ENCODE measurements at regions not wholly inside any gene's neighbourhood (a gene's known extent, or its start where the extent isn't known, plus 50 kb on each side); places are given as distances from the start of the nearest gene placed in this dataset.

DNA sequence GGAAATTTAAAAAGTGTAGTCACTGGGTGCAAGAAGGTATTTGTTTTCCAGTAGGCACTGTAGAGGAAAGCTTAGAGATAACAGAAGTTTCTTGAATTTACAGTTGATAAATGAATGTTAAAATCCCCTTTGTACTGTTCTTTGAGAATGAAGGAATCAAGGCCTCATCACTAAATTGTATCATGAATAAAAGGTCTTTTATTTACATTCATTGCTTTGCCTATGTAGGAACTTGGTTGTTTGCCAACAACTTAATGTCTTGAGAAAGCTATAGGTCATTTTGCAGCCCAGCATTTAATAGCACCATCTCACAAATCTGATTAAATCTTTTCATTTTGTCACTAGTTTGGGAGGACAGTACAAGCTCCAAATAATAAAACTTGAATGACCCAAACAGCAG lies 213.9 kb upstream of the ITGA4 start:
- DNase-seq (ENCODE audit: low read depth): no peak

DNA sequence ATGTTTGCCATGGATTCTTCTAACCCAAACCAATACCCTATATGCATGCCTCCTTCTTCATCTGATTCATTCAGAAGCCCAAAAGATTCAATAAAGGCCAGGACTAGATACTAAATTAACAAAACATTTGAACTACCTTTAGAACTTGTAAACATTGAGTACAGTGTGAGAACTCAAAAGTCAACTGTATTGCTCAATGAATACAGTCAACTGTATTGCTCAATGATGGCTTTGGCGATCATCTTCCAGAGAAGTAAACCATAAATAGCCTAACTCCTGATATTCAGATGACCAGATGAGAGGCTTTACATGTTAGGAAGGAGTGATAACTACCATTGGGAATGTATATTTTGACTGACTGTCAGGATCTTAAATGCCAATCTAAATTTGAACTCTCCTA lies 206.5 kb upstream of the ITGA4 start:
- DNase-seq (ENCODE audit: low read depth): no peak

GRCh38 chr2:181252262-181253148 lies 204.7 kb upstream of the ITGA4 start:
- no peak for DNase-seq (ENCODE audit: low read depth)

DNA sequence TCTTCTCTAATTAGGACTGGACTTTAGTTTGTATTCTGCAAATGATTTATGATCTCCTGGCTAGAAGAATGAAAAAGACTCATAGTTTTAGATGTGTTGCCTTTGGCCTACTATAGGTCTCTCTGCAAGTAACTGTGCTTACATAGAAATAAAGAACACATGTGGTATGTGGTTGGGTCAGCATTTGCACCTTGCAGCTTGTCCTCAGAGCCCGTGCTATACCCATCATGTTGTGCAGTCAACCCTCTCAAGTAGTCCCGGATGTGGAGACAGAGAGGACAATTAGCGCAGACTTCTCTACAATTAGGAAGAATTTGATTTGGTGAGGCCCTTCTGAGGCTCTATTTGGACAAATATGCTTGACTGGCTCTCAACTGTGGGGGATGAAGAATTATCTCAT lies 203.7 kb upstream of the ITGA4 start:
- DNase-seq (ENCODE audit: low read depth): no peak

GRCh38 chr2:181255651-181256050 lies 201.5 kb upstream of the ITGA4 start:
- no peak for DNase-seq (ENCODE audit: low read depth)

GRCh38 chr2:181258720-181259119 lies 198.5 kb upstream of the ITGA4 start:
- peak; percentile 96 for DNase-seq (ENCODE audit: low read depth)

GRCh38 chr2:181262782-181263181 lies 194.4 kb upstream of the ITGA4 start:
- DNase-seq (ENCODE audit: low read depth): no peak

- DNase-seq (ENCODE audit: low read depth): no peak
Measured at GRCh38 chr2:181264001-181264400, 193.2 kb upstream of the ITGA4 start.

GRCh38 chr2:181264441-181264840 lies 192.7 kb upstream of the ITGA4 start:
- DNase-seq (ENCODE audit: low read depth): no peak

GRCh38 chr2:181266614-181267013 lies 190.6 kb upstream of the ITGA4 start:
- DNase-seq (ENCODE audit: low read depth): no peak

DNA sequence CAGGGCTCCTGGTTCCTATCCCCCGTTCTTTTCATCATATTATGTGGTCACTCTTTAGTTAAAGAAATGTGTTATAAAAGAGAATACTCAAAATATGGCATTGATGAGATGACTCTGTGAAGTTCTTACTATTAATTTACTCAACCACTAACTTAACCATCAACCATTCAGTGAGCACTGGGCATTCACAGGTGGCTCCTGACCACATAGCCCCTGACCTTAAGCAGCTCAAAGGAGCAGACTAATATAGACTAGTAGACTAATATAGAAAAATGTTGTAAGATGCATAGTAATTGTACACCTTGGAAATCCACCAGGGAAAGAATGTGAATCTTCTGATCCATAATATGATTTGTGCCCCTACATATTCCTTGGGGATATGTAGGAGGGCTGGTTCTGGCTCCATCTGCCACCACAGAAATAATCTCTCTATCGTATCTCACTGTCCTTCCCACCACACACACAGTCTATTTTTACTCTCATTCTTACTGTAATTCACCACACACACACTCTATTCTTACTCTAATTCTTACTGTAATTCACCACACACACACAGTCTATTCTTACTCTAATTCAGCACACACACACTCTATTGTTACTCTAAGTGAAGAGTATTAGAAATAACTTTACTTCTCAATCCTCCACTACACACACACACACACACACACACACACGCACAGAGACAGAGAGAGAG lies 188.9 kb upstream of the ITGA4 start:
- no peak for DNase-seq (ENCODE audit: low read depth)

GRCh38 chr2:181273986-181274385 lies 183.2 kb upstream of the ITGA4 start:
- peak; percentile 70 for DNase-seq (ENCODE audit: low read depth)

- DNase-seq (ENCODE audit: low read depth): no peak
Measured at GRCh38 chr2:181275643-181276070, 181.5 kb upstream of the ITGA4 start.

GRCh38 chr2:181281206-181281832 lies 175.9 kb upstream of the ITGA4 start:
- no peak for DNase-seq (ENCODE audit: low read depth)

GRCh38 chr2:181285116-181285515 lies 172.1 kb upstream of the ITGA4 start:
- DNase-seq (ENCODE audit: low read depth): no peak

GRCh38 chr2:181289698-181290097 lies 167.5 kb upstream of the ITGA4 start:
- DNase-seq (ENCODE audit: low read depth): no peak

GRCh38 chr2:181290182-181290581 lies 167.0 kb upstream of the ITGA4 start:
- DNase-seq (ENCODE audit: low read depth): no peak

DNA sequence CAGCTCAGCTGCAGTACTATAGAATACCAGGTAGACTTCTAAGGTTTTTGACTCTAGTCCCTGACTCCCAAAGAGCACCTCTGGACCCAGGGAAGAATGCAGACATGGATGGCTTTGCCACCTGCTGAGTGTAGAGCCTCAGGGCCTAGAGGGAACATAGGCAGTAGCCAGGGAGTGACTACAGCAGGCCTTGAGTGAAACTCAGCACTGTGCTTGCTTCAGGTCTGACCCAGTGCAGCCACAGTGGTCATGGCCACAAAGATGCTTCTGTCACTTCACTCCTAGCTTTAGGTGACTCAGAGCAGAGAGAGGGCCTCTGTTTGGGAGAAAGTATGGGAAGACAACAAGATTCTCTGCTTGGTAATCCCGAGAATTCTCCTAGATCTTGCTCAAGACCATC lies 162.2 kb upstream of the ITGA4 start:
- no peak for DNase-seq (ENCODE audit: low read depth)

GRCh38 chr2:181300600-181301291 lies 156.4 kb upstream of the ITGA4 start:
- DNase-seq (ENCODE audit: low read depth): no peak

DNA sequence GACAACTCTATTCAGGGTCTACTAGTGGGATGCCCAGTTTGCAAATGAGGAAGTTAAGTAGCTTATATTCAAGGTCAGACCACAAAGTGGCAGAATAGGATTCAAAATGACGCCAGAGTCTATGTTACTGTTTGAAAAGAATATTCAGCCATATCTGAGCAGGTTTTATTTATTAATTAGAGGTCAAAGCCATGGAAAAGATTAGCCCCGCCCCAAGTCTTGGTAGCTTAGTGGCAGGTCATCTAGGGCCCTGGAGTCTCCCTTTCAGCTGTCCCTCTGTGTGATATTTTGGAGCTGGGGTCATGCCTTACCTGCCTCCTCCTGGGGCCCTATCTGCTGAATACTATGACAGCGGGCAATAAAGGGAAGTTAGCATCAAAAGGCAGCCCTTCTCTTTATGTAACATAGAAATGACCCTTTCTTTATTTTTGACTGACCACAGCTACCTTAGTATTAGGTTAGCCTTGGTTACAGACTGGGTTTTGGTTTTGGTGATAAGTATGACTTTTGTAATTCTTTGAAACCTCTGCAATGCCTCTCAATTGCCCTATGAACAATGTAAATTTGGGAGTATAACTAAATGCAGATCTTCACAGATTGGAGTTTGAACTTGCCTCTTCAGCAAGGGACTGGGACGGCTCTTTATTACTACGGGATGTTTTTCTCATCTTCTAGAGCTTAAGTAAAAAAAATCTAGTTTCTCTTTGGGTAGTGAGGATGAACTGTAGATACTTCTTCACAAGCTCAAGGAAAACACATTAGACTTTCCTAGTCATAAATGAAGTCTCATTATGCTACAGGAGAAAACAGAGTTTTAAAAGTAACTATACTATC lies 153.0 kb upstream of the ITGA4 start:
- no peak for DNase-seq (ENCODE audit: low read depth)
